Liver (tissue), 3 donors: ENCODE measurements at regions not wholly inside any gene's neighbourhood (a gene's known extent, or its start where the extent isn't known, plus 50 kb on each side); places are given as distances from the start of the nearest gene placed in this dataset.

ENCODE experiments used
- EGR1 ChIP-seq, 2 donors: IDR thresholded peaks; 2 replicates each; pipeline ENCODE4 v1.6.1; 2016 to 2018; ENCODE audit warnings: antibody characterized with exemption in 2 of 2, low read depth in 2 of 2
- JUND ChIP-seq, 2 donors: IDR thresholded peaks; 2 replicates each; pipeline ENCODE4 v1.6.1; 2016; ENCODE audit warnings: antibody characterized with exemption in 2 of 2
- NR2F2 ChIP-seq: IDR thresholded peaks from 2 replicates; pipeline ENCODE4 v1.6.1; 2016; ENCODE audit warnings: antibody characterized with exemption
- RAD21 ChIP-seq, 2 donors: IDR thresholded peaks; 2 replicates each; pipeline ENCODE4 v1.6.1; 2016; ENCODE audit warnings: antibody characterized with exemption in 2 of 2, mild to moderate bottlenecking in 2 of 2
- RXRA ChIP-seq, 2 donors: IDR thresholded peaks; 2 replicates each; pipeline ENCODE4 v1.6.1; 2017 to 2018; ENCODE audit warnings: antibody characterized with exemption in 2 of 2, mild to moderate bottlenecking in 1 of 2
- SP1 ChIP-seq: IDR thresholded peaks from 2 replicates; pipeline ENCODE4 v1.6.1; 2018; ENCODE audit warnings: antibody characterized with exemption, mild to moderate bottlenecking
- TAF1 ChIP-seq: conservative IDR thresholded peaks from 2 replicates; pipeline ENCODE4 v1.6.1; 2016; ENCODE audit warnings: antibody characterized with exemption, mild to moderate bottlenecking
- YY1 ChIP-seq: IDR thresholded peaks from 2 replicates; pipeline ENCODE4 v1.6.1; 2016; ENCODE audit warnings: antibody characterized with exemption, mild to moderate bottlenecking
- TF ChIP-seq, protein P1 (sequence below): IDR thresholded peaks from 2 replicates; pipeline ENCODE4 v1.6.1; 2016; ENCODE audit warnings: antibody characterized with exemption
- TF ChIP-seq, protein P2 (sequence below): fragments of 150-350 bp; IDR thresholded peaks from 2 replicates; pipeline ENCODE4 v1.5.1; 2017; ENCODE audit warnings: improper control_type of control experiment, low read depth, low read length; ENCODE audit not compliant: missing input control
- TF ChIP-seq, protein P3 (sequence below): IDR thresholded peaks from 2 replicates; pipeline ENCODE4 v1.6.1; 2016; ENCODE audit warnings: antibody characterized with exemption
- TF ChIP-seq, protein P4 (sequence below): IDR thresholded peaks from 2 replicates; pipeline ENCODE4 v1.6.1; 2016; ENCODE audit warnings: antibody characterized with exemption, mild to moderate bottlenecking
- TF ChIP-seq, protein P5 (sequence below): IDR thresholded peaks from 2 replicates; pipeline ENCODE4 v1.6.1; 2016; ENCODE audit warnings: antibody characterized with exemption
- donor health status: healthy.
- donor health status: healthy.

DNA sequence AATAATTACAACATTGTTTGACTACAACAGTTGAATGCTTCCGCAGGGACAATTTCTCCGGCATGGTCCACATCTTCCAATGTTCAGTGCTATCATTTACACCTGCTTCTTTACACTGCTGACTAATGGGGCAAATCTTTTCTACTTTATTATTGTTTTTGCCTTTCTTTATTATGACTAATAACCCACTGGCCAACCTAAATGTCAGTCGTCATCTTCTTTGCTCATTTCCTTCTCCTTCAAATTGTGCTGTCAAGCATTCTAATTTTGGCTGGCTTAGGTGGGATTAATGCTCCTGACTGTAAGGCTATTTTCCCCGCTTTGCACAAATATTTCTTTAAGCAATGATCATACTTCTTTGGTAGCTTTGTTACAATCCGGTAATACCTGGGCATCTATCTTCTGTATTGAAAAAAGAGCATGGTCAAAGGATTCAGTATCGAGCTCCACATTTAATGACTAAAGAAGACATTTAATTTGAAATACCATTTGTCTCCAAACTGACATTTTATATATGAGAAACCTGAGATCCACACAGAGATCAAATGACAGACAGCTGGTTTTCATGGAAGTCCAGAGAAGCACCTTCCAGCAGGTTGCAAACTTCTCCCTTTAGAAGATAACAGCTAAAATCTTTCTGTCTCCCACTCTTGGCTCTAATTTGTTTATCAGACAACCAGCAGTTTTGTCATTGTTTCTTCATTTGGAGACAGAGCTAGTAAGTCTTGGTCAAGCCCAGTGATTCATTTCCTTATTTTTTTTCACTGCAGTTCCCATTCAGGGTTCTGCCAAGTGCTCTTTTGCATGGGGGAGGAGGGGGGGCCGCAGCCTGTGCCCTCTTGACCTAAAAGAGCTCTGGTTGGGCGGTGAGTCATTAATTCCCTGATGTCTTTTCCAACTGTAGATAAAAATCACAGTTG lies 132.9 kb downstream of the SOCS6 start:
- TF ChIP-seq, protein P1, sequence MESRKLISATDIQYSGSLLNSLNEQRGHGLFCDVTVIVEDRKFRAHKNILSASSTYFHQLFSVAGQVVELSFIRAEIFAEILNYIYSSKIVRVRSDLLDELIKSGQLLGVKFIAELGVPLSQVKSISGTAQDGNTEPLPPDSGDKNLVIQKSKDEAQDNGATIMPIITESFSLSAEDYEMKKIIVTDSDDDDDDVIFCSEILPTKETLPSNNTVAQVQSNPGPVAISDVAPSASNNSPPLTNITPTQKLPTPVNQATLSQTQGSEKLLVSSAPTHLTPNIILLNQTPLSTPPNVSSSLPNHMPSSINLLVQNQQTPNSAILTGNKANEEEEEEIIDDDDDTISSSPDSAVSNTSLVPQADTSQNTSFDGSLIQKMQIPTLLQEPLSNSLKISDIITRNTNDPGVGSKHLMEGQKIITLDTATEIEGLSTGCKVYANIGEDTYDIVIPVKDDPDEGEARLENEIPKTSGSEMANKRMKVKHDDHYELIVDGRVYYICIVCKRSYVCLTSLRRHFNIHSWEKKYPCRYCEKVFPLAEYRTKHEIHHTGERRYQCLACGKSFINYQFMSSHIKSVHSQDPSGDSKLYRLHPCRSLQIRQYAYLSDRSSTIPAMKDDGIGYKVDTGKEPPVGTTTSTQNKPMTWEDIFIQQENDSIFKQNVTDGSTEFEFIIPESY, result peak; percentile 84
- TF ChIP-seq, protein P2, sequence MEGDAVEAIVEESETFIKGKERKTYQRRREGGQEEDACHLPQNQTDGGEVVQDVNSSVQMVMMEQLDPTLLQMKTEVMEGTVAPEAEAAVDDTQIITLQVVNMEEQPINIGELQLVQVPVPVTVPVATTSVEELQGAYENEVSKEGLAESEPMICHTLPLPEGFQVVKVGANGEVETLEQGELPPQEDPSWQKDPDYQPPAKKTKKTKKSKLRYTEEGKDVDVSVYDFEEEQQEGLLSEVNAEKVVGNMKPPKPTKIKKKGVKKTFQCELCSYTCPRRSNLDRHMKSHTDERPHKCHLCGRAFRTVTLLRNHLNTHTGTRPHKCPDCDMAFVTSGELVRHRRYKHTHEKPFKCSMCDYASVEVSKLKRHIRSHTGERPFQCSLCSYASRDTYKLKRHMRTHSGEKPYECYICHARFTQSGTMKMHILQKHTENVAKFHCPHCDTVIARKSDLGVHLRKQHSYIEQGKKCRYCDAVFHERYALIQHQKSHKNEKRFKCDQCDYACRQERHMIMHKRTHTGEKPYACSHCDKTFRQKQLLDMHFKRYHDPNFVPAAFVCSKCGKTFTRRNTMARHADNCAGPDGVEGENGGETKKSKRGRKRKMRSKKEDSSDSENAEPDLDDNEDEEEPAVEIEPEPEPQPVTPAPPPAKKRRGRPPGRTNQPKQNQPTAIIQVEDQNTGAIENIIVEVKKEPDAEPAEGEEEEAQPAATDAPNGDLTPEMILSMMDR, result no peak
- TF ChIP-seq SP1, result peak; percentile 81
- peak; percentile 100 for TF ChIP-seq JUND (IDR thresholded peaks at IDR 0.05)
- TF ChIP-seq, protein P3, sequence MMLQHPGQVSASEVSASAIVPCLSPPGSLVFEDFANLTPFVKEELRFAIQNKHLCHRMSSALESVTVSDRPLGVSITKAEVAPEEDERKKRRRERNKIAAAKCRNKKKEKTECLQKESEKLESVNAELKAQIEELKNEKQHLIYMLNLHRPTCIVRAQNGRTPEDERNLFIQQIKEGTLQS, result peak; percentile 97
- TF ChIP-seq EGR1 (IDR thresholded peaks at IDR 0.05; ENCODE audit: low read depth in 2 of 2), result peak; percentile 64 to 97
- no peak for TF ChIP-seq TAF1
- TF ChIP-seq, protein P4, sequence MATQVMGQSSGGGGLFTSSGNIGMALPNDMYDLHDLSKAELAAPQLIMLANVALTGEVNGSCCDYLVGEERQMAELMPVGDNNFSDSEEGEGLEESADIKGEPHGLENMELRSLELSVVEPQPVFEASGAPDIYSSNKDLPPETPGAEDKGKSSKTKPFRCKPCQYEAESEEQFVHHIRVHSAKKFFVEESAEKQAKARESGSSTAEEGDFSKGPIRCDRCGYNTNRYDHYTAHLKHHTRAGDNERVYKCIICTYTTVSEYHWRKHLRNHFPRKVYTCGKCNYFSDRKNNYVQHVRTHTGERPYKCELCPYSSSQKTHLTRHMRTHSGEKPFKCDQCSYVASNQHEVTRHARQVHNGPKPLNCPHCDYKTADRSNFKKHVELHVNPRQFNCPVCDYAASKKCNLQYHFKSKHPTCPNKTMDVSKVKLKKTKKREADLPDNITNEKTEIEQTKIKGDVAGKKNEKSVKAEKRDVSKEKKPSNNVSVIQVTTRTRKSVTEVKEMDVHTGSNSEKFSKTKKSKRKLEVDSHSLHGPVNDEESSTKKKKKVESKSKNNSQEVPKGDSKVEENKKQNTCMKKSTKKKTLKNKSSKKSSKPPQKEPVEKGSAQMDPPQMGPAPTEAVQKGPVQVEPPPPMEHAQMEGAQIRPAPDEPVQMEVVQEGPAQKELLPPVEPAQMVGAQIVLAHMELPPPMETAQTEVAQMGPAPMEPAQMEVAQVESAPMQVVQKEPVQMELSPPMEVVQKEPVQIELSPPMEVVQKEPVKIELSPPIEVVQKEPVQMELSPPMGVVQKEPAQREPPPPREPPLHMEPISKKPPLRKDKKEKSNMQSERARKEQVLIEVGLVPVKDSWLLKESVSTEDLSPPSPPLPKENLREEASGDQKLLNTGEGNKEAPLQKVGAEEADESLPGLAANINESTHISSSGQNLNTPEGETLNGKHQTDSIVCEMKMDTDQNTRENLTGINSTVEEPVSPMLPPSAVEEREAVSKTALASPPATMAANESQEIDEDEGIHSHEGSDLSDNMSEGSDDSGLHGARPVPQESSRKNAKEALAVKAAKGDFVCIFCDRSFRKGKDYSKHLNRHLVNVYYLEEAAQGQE, result peak; percentile 81
- peak; percentile 98 for TF ChIP-seq NR2F2
- TF ChIP-seq, protein P5, sequence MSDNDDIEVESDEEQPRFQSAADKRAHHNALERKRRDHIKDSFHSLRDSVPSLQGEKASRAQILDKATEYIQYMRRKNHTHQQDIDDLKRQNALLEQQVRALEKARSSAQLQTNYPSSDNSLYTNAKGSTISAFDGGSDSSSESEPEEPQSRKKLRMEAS, result peak; percentile 93
- peak; percentile 55 to 65 for TF ChIP-seq RAD21 (IDR thresholded peaks at IDR 0.05)
- TF ChIP-seq RXRA (IDR thresholded peaks at IDR 0.05), result peak; percentile 79 to 93
- peak; percentile 58 for TF ChIP-seq YY1
